ENCODE measurements at regions not wholly inside any gene's neighbourhood (a gene's known extent, or its start where the extent isn't known, plus 50 kb on each side); places are given as distances from the start of the nearest gene placed in this dataset.

GRCh38 chr7:119233015-119233414, 1008.5 kb downstream of the ANKRD7 start:
- TF ChIP-seq CTCF (IDR thresholded peaks at IDR 0.05): no peak
- TF ChIP-seq POLR2A (IDR thresholded peaks at IDR 0.05): no peak

Data from tibial nerve (tissue), 3 donors.